Activated B cell treated with CpG ODN at 0.5 μM for 24 hours (primary cell): ENCODE measurements at regions not wholly inside any gene's neighbourhood (a gene's known extent, or its start where the extent isn't known, plus 50 kb on each side); places are given as distances from the start of the nearest gene placed in this dataset.

Experiments
- ATAC-seq: fragments of 200-7000 bp; cut with Tn5 transposase; one replicate; pipeline ENCODE4 v1.10.0; 2021; ENCODE audit warnings: low read depth, mild to moderate bottlenecking, moderate library complexity
- CTCF ChIA-PET: fragments of 350-600 bp; sonication (Branson Sonifier 250); formaldehyde crosslinking; loops from one replicate; lab custom pipeline; 2021; ENCODE audit warnings: antibody characterized with exemption; lab: Charles Lee
- POLR2A ChIA-PET: fragments of 350-600 bp; sonication (Branson Sonifier 250); formaldehyde crosslinking; loops from one replicate; lab custom pipeline; 2021; ENCODE audit warnings: antibody characterized with exemption; lab: Charles Lee
- DNase-seq: peaks from one replicate; pipeline ENCODE4 v3.0.0; 2022
- H3K27ac Mint-ChIP-seq: one replicate; pipeline ENCODE4 v1.8.0; 2020; ENCODE audit warnings: mixed read lengths
- H3K27me3 Mint-ChIP-seq: one replicate; pipeline ENCODE4 v1.8.0; 2021; ENCODE audit warnings: mixed read lengths
- H3K36me3 Mint-ChIP-seq: one replicate; pipeline ENCODE4 v1.8.0; 2021; ENCODE audit warnings: low read depth, mixed read lengths
- H3K4me1 Mint-ChIP-seq: one replicate; pipeline ENCODE4 v1.8.0; 2021; ENCODE audit warnings: mixed read lengths
- H3K4me3 Mint-ChIP-seq: one replicate; pipeline ENCODE4 v1.8.0; 2020; ENCODE audit warnings: mild to moderate bottlenecking, mixed read lengths
- H3K9me3 Mint-ChIP-seq: one replicate; pipeline ENCODE4 v1.8.0; 2020; ENCODE audit warnings: mixed read lengths
- intact Hi-C: fragments of 100-400 bp; cut with micrococcal nuclease; formaldehyde crosslinking; loops from one replicate; pipeline ENCODE4 v1.15.1; 2024
- TF ChIP-seq, protein P1 (sequence below): fragments of 200-600 bp; IDR thresholded peaks from one replicate; pipeline ENCODE4 v1.8.0; 2022; ENCODE audit warnings: antibody characterized with exemption, mild to moderate bottlenecking

DNA sequence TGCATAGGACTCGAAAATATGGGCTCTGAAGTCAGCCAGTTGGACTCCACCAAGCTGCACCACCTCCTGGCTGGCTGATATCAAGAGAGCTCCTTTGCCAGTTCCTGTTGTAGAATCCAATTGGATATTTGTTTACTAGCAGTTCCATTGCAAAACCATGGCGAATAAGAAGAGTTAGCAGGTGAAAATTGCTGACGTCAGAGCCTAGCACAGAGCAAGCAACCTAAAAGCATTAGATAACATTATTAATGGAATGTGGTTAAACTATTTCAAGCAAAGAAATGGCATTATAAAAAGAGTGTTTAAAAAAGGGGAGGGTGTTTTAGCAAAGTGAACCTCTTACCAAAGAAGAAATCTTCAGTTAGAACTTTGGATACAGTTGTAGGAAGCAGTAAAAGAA, 1816.3 kb upstream of the TENM3 start:
- H3K4me1 Mint-ChIP-seq, result no peaks in the 10 kb centered on the region
- no peak overlapping the region for H3K4me3 Mint-ChIP-seq
- intact Hi-C loops, result no loop called here
- DNase-seq (no peak), ATAC-seq (no peak)
- no peak overlapping the region for H3K27ac Mint-ChIP-seq
- H3K9me3 Mint-ChIP-seq, result peaks cover 5% of the 10 kb centered on the region
- H3K27me3 Mint-ChIP-seq, result no peaks in the 10 kb centered on the region
- ChIA-PET POLR2A (no interaction called here), CTCF (no interaction called here)
- H3K36me3 Mint-ChIP-seq, result no peaks in the 10 kb centered on the region
- TF ChIP-seq, protein P1, sequence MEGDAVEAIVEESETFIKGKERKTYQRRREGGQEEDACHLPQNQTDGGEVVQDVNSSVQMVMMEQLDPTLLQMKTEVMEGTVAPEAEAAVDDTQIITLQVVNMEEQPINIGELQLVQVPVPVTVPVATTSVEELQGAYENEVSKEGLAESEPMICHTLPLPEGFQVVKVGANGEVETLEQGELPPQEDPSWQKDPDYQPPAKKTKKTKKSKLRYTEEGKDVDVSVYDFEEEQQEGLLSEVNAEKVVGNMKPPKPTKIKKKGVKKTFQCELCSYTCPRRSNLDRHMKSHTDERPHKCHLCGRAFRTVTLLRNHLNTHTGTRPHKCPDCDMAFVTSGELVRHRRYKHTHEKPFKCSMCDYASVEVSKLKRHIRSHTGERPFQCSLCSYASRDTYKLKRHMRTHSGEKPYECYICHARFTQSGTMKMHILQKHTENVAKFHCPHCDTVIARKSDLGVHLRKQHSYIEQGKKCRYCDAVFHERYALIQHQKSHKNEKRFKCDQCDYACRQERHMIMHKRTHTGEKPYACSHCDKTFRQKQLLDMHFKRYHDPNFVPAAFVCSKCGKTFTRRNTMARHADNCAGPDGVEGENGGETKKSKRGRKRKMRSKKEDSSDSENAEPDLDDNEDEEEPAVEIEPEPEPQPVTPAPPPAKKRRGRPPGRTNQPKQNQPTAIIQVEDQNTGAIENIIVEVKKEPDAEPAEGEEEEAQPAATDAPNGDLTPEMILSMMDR, result no peak

DNA sequence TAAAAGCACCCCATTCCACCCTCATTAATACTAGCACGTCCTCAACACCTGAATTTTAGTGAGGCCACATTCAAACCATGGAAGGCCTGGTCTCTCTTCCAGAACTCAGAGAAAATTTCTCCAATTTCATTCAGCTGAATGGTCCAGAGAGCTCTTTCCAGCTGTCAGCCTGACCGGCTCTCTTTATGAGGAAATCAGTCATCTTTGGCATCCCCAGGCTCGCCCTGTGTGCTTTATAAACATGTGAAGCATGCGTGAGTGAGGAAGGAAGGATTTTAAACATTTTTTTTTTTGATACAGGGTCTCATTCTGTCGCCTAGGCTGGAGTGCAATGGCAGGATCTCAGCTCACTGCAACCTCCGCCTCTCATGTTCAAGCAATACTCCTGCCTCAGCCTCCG, 1812.9 kb upstream of the TENM3 start:
- TF ChIP-seq, protein P1, result no peak
- CTCF ChIA-PET, result no interaction called here
- ATAC-seq (no peak), DNase-seq (no peak)
- Mint-ChIP-seq H3K4me3 (no peak overlapping the region), H3K9me3 (peaks cover 5% of the 10 kb centered on the region), H3K4me1 (no peaks in the 10 kb centered on the region), H3K27ac (no peak overlapping the region), H3K36me3 (no peaks in the 10 kb centered on the region), H3K27me3 (no peaks in the 10 kb centered on the region)
- POLR2A ChIA-PET, result no interaction called here
- intact Hi-C loops, result no loop called here

DNA sequence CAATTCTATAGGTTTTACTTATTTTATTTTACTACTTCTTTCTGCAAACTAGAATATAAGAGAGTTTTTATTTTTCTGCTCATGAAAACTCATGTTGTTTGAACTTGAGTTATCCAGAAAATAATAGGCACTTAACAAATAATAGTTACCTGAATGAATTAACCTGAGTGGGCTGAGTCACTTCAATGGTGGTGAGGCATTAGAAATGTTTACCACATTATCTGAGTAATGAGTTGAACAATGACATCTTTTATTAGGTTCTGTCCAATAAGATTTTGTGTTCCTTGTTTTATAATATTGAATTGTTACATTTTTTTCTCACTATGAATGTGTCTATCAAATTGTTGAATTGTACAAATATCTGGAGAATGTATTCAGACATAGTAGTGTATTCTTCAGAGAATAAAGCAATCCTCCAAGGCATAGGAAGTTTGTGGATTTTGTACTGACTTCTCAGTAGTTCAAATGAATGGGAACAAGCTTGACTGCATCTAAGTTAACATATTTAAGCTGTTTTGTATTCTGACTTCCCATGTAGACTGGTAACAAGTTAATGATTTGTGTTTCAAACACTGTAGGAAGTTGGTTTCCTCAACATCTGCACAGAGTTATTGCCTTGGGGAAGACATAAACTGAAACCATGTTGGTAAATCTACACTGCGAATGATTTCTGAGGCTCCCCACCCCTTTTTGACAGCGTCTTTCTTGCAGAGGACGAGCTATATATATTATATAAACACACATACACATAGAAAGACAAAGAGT, 1808.9 kb upstream of the TENM3 start:
- TF ChIP-seq, protein P1, result no peak
- Mint-ChIP-seq H3K4me1 (no peaks in the 10 kb centered on the region), H3K27ac (no peak overlapping the region), H3K9me3 (peaks cover 5% of the 10 kb centered on the region), H3K36me3 (no peaks in the 10 kb centered on the region), H3K4me3 (no peak overlapping the region), H3K27me3 (no peaks in the 10 kb centered on the region)
- ChIA-PET CTCF (no interaction called here), POLR2A (no interaction called here)
- intact Hi-C loops, result no loop called here
- ATAC-seq, result no peak
- DNase-seq, result no peak

DNA sequence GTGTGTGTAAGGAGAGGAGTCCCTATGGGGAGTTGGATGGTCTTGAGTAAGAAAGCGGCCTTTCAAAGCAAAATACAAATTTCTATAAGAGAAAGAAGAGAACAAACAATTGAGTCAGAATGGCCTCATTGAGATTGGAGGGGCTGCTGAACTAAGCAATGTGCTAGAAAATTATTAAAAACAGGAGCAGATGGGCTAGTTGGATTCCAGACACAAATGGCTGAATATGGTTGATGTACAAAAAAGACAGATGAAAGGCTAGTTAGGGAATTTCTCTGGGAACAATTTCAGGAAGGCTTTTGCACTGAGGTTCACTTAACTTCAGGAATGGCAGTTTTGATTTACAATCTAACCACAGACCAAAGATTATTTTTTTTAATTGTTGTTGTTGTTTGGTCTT, 1806.8 kb upstream of the TENM3 start:
- ATAC-seq (no peak), DNase-seq (no peak)
- Mint-ChIP-seq H3K27ac (no peak overlapping the region), H3K27me3 (no peaks in the 10 kb centered on the region), H3K4me3 (no peak overlapping the region), H3K36me3 (no peaks in the 10 kb centered on the region), H3K9me3 (no peaks in the 10 kb centered on the region), H3K4me1 (no peaks in the 10 kb centered on the region)
- intact Hi-C loops, result no loop called here
- ChIA-PET CTCF (no interaction called here), POLR2A (no interaction called here)
- TF ChIP-seq, protein P1, result no peak

DNA sequence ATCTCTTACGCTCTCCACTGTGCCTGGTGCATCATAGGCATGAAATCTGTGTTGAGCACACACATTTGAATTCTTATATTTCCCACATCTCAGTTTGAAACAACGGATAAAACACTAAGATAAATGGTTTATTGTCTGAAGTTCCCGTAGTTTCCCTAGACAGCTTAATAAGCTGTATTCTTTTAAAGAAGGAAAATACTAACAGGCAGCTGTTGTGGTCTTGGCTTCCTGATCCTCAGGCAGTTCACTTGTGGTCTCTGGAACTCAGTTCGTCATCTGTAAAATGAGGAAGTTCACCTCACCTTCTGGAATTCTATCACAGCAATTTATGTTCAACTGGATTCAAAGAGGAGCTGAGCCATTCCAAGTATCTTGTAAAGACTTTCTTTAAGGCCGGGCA, 1805.6 kb upstream of the TENM3 start:
- DNase-seq (no peak), ATAC-seq (no peak)
- POLR2A ChIA-PET, result no interaction called here
- no peaks in the 10 kb centered on the region for H3K9me3 Mint-ChIP-seq
- H3K27me3 Mint-ChIP-seq, result no peaks in the 10 kb centered on the region
- CTCF ChIA-PET, result no interaction called here
- no peak overlapping the region for H3K27ac Mint-ChIP-seq
- H3K4me3 Mint-ChIP-seq, result no peak overlapping the region
- H3K4me1 Mint-ChIP-seq, result no peaks in the 10 kb centered on the region
- no peaks in the 10 kb centered on the region for H3K36me3 Mint-ChIP-seq
- intact Hi-C loops, result no loop called here
- TF ChIP-seq, protein P1, result no peak
